NCI-H82 treated with DMSO at 0.1 percent for 48 hours (cell line): ENCODE measurements at regions not wholly inside any gene's neighbourhood (a gene's known extent, or its start where the extent isn't known, plus 50 kb on each side); places are given as distances from the start of the nearest gene placed in this dataset.
"Not testable (repeated sequence)": the region's sequence is repeated elsewhere in the genome, so short reads cannot be mapped to it uniquely, and the experiment has no call there.

Experiments used
- DNase-seq: peaks from one replicate; lab custom pipeline; 2025; ENCODE audit not compliant: unreplicated experiment; lab: John Stamatoyannopoulos, UW

DNA sequence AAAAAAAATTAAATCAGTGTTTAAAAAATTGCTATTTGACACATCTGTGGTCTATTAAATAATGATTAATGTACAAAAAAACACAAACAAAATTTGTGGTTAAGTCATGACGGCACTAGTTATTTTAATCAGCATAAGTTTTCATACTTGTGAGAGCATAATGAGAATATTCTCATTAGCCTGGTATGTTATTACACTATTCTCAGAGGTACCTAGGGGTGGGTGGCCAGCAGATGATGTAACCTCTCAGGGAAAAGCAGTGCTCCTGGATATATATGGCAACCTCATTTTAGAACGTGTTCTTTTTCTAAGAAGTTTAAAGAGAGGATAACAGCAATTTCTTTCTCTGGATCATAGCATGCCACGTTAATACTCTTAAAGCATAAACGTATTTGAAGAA lies 109.2 kb downstream of the GJA1 start:
- no peak for DNase-seq

GRCh38 chr6:121548131-121548530 lies 112.7 kb downstream of the GJA1 start:
- no peak for DNase-seq

DNA sequence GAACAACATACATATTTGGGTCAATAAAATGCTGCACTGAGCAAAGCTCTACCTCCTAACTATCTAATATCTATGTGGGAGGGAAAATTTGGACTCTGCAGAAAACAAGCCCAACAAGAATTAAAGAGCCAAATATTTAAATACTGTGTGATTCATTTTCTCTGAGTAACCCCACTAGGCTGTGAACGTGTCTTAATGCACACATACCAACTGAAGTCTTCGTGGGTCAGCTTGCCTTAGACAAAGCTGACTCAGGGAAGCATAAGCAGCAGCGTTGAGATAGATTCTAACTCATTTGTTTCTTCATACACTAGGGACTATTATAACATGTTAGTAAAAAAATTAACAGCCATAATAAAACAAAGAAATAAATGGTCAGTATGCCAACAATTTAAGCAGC lies 114.3 kb downstream of the GJA1 start:
- DNase-seq = no peak

DNA sequence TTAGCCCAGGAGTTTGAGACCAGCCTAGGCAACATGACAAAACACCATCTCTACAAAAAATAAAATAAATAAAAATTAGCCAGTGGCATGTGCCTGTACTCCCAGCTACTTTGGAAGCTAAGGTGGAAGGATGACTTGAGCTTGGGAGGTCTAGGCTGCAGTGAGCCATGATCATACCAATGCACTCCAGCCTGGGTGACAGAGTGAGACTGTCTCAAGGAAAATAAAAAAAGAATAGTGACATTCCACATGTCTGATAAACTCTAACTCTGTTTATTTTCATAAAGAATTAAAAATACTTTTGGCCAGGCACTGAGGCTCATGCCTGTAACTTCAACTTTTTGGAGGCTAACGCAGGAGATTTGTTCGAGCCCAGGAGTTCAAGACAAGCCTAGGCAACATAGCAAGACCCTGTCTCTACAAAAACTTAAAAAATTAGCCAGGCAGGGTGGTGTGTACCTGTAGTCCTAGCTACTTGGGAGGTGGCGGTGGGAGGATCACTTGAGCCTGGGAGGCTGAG lies 115.1 kb downstream of the GJA1 start:
- no peak for DNase-seq

DNA sequence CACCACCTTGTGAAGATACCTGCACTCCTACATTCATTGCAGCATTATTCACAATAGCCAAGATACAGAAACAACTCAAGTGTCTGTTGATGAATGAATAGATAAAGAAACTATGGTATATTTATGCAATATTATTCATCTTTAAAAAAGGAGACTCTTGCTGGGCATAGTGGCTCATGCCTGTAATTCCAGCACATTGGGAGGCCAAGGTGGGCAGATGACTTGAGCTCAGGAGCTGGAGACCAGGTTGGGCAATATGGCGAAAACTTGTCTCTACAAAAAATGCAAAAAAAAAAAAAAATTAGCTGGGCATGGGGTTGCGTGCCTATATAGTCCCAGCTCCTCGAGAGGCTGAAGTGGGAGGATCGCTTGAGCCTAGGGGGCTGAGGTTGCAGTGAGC lies 119.8 kb downstream of the GJA1 start:
- DNase-seq = no peak

DNA sequence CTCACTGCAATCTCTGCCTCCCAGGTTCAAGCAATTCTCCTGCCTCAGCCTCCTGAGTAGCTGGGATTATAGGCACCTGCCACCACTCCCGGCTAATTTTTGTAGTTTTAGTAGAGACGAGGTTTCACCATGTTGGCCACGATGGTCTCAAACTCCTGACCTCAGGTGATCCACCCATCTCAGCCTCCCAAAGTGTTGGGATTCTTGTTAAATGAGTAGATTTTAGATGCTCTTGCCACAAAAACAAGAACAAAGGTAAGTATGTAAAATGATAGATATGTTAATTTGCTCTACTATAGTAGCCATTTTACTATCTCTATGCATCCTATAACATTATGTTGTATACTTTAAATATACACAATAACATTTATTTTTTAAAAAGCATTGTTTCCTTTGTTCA lies 120.7 kb downstream of the GJA1 start:
- not testable (repeated sequence) for DNase-seq

- DNase-seq = no peak
Observed at GRCh38 chr6:121557146-121557940, 121.9 kb downstream of the GJA1 start.

- no peak for DNase-seq
Observed at GRCh38 chr6:121559611-121560269, 124.3 kb downstream of the GJA1 start.

GRCh38 chr6:121560476-121560875 lies 125.0 kb downstream of the GJA1 start:
- no peak for DNase-seq

DNA sequence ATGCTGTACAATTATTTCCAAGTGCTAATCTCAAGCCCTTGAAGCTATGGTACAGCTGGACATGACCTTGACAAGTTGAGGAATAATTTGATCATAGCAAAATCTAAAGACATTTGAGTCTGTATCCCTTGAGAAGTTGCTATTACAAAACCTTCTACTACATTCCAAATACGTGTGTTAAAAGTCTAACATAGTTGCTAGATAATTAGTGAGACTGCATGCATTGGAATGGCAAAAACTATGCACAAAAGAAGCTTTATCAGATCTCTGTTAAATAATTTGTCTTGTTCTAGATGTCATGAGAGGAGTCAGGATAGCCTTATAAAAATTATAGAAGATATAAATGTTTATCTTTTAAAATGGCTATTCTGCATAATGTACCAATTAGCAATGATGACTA lies 127.8 kb downstream of the GJA1 start:
- DNase-seq = no peak

DNA sequence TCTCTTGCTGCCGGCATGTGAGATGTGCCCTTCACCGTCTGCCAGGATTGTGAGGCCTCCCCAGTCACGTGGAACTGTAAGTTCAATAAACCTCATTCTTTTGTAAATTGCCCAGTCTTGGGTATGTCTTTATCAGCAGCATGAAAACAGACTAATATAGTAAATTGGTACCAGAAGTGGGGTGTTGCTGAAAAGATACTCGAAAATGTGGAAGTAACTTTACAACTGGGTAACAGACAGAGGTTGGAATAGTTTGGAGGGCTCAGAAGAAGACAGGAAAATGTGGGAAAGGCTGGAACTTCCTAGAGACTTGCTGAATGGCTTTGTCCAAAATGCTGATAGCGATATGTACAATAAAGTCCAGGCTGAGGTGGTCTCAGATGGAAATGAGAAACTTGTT lies 129.1 kb downstream of the GJA1 start:
- DNase-seq = not testable (repeated sequence)

DNA sequence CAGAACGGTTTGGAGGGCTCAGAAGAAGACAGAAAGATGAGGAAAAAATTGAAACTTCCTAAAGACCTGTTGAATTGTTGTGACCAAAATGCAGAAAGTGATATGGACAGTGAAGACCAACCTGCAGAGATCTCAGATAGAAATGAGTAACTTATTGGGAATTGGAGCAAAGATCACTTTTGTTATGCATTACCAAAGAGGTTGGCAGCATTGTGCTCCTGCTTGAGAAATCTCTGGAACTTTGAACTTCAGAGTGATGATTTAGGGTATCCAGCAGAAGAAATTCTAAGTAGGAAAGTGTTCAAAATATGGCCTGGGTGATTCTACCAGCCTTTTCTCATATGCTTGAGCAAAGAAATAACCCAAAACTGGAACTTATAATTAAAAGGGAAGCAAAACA lies 136.0 kb downstream of the GJA1 start:
- DNase-seq = no peak

GRCh38 chr6:121573481-121573880 lies 138.0 kb downstream of the GJA1 start:
- DNase-seq = no peak

GRCh38 chr6:121578216-121578615 lies 142.8 kb downstream of the GJA1 start:
- DNase-seq = no peak

DNA sequence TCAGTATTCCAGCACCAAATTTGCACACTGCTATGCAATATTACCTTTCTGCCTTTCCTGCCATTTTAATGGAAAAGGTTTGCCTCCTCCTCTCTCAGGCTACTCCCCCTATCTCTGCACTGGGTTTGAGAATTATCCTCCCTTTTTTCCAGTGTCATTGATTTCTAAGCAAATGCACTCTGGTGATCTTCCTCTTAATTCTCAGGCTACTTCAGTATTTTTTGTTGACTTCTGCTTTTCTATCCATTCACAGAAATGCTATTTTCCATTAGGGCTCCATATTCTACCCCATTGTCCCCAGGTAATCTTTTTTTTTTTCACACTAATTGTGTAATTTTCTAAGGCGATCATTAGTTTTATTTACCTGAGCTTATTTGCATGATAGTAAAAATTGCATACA lies 144.0 kb downstream of the GJA1 start:
- DNase-seq = no peak

- no peak for DNase-seq
Observed at GRCh38 chr6:121581327-121581726, 145.9 kb downstream of the GJA1 start.

- no peak for DNase-seq
Observed at GRCh38 chr6:121582262-121582661, 146.8 kb downstream of the GJA1 start.

DNA sequence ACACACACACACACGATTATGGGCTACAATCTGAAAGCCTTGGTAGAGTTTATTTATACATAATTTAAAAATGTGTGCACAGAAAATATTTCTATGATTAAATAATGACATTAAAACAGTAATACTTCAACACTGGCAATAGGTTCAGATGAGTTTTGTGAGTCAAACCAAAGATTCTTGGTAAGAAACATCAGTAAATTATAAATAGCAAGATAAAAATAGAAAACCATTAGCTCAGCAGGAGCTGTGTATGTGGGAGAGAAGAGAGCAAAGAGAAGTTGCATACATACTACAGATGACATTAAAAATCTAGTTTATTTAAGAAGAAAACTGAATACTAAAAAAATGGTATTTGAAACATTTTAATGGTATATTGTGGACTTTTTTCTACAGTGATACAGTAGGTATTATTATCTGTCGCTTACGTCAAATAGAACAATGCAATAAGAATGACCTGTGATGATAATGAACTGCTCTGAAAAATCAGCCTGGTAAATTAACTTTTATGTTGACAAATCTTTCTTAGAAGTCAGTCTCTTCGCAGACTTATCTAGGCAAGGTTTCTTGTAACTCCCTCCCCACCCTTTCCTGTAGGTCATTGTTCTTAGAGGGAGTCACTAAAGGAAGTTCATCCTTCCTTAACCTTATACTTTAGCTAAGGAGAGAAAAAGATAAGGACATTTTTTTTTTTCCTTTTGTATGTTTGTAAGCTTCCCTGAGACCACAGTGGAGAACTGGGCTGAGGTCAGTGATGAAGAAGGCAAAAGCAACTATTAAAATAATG lies 149.3 kb downstream of the GJA1 start:
- DNase-seq = no peak

DNA sequence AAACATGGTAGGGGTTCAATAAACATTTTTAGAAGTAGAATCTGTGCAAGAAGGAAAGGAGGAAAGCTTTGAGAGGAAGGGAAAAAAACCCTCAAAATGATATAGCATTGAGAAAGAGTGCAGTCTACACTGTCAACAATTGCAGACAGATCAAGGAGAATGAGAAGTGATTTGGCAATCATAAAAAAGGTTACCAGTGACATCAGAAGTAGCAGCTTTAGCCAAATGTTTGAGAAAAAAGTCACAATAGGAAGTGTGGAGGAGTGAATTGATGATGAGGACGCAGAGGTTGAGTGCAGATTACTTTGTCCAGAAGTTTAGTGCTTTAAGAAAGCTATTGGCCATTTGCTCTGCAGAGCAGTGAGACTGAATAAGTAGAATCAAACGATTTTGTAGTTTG lies 155.0 kb downstream of the GJA1 start:
- DNase-seq = no peak

DNA sequence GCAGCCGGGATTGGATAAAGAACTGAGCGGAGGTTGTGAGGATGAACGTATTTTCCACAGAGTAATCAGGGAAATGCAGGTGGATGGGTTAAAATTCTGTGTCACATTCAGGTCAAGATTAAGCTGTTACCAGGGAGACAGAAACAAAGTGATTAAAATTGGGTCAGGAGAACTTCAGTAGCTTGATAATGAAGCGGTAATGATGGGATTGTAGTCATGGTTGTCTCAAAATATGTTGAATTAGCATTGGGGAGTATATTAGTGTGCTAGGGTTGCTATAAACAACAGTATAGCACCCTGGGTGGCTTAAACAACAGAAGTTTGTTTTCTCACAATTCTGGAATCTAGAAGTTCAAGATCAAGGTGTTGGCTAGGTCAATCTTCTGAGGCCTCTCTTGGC lies 155.5 kb downstream of the GJA1 start:
- no peak for DNase-seq

GRCh38 chr6:121592261-121592935 lies 157.0 kb downstream of the GJA1 start:
- DNase-seq = no peak
